GM18867 (cell line): ENCODE measurements at regions not wholly inside any gene's neighbourhood (a gene's known extent, or its start where the extent isn't known, plus 50 kb on each side); places are given as distances from the start of the nearest gene placed in this dataset.
"Not testable (repeated sequence)": the region's sequence is repeated elsewhere in the genome, so short reads cannot be mapped to it uniquely, and the experiment has no call there.

Experiments used
- ATAC-seq: cut with Tn5 transposase; IDR thresholded peaks from one replicate; pipeline ENCODE4 v1.9.1; 2021; ENCODE audit warnings: mild to moderate bottlenecking, moderate library complexity; ENCODE audit not compliant: unreplicated experiment

- no peak for ATAC-seq
Measured at GRCh38 chr5:16987776-16988175, 51.7 kb upstream of the MYO10 start.

- not testable (repeated sequence) for ATAC-seq
Measured at GRCh38 chr5:16990817-16991520, 54.9 kb upstream of the MYO10 start.

- no peak for ATAC-seq
Measured at GRCh38 chr5:16992006-16992405, 55.9 kb upstream of the MYO10 start.

- no peak for ATAC-seq
Measured at GRCh38 chr5:16992444-16992843, 56.4 kb upstream of the MYO10 start.

- ATAC-seq = no peak
Measured at GRCh38 chr5:16994565-16994964, 58.5 kb upstream of the MYO10 start.

GRCh38 chr5:16995372-16995771 lies 59.3 kb upstream of the MYO10 start:
- no peak for ATAC-seq

- no peak for ATAC-seq
Measured at GRCh38 chr5:17000291-17000939, 64.3 kb upstream of the MYO10 start.

GRCh38 chr5:17001428-17001827 lies 65.3 kb upstream of the MYO10 start:
- no peak for ATAC-seq

- no peak for ATAC-seq
Measured at GRCh38 chr5:17004441-17005106, 68.5 kb upstream of the MYO10 start.

GRCh38 chr5:17005107-17005828 lies 69.2 kb upstream of the MYO10 start:
- ATAC-seq = no peak

- ATAC-seq = no peak
Measured at GRCh38 chr5:17012289-17012688, 76.2 kb upstream of the MYO10 start.

GRCh38 chr5:17014686-17015085 lies 78.6 kb upstream of the MYO10 start:
- no peak for ATAC-seq

- ATAC-seq = no peak
Measured at GRCh38 chr5:17018871-17019270, 82.8 kb upstream of the MYO10 start.

GRCh38 chr5:17019324-17019723 lies 83.2 kb upstream of the MYO10 start:
- no peak for ATAC-seq

- ATAC-seq = no peak
Measured at GRCh38 chr5:17020678-17021601, 84.9 kb upstream of the MYO10 start.

- no peak for ATAC-seq
Measured at GRCh38 chr5:17021602-17021932, 85.5 kb upstream of the MYO10 start.

- ATAC-seq = no peak
Measured at GRCh38 chr5:17022296-17022695, 86.2 kb upstream of the MYO10 start.

GRCh38 chr5:17024686-17025180 lies 88.6 kb upstream of the MYO10 start:
- no peak for ATAC-seq

GRCh38 chr5:17031659-17032277 lies 95.7 kb upstream of the MYO10 start:
- ATAC-seq = not testable (repeated sequence)
